ENCODE measurements at regions not wholly inside any gene's neighbourhood (a gene's known extent, or its start where the extent isn't known, plus 50 kb on each side); places are given as distances from the start of the nearest gene placed in this dataset.

- WGBS, 2 experiments (ENCODE audit: insufficient coverage in 1 of 2, insufficient read length in 1 of 2) = 89 to 100% methylated on average over 2 of the region's 2 CpGs
- no peak for TF ChIP-seq CTCF (conservative IDR thresholded peaks at IDR 0.05)
- Mint-ChIP-seq H3K9me3 (no peaks in the 10 kb centered on the region), H3K27ac (no peak overlapping the region), H3K36me3 (ENCODE audit: low read depth) (no peaks in the 10 kb centered on the region), H3K4me1 (peaks cover 32% of the 10 kb centered on the region), H3K27me3 (ENCODE audit: insufficient read depth) (peaks cover 11% of the 10 kb centered on the region), H3K4me3 (no peak overlapping the region)
- no peaks in the 10 kb centered on the region for H3K9me3 ChIP-seq (ENCODE audit: control insufficient read depth, low read length)
- DNase-seq = no peak
- H3K9ac ChIP-seq (ENCODE audit: extremely low read depth, low read length, poor library complexity, severe bottlenecking) = no peak overlapping the region
- H3K36me3 ChIP-seq (ENCODE audit: control insufficient read depth, insufficient read depth, low read length) = no peaks in the 10 kb centered on the region
- H3K4me3 ChIP-seq (ENCODE audit: low read length) = no peak overlapping the region
- no peak overlapping the region for H3K27ac ChIP-seq (ENCODE audit: low read depth, low read length)
- H3K27me3 ChIP-seq (ENCODE audit: control insufficient read depth, insufficient read depth, low read length, poor library complexity, severe bottlenecking) = no peaks in the 10 kb centered on the region
- H3K4me1 ChIP-seq (ENCODE audit: control insufficient read depth, insufficient read depth, low read length) = no peaks in the 10 kb centered on the region
Measured at GRCh38 chr13:103354171-103354570, 288.0 kb upstream of the SLC10A2 start.

DNA sequence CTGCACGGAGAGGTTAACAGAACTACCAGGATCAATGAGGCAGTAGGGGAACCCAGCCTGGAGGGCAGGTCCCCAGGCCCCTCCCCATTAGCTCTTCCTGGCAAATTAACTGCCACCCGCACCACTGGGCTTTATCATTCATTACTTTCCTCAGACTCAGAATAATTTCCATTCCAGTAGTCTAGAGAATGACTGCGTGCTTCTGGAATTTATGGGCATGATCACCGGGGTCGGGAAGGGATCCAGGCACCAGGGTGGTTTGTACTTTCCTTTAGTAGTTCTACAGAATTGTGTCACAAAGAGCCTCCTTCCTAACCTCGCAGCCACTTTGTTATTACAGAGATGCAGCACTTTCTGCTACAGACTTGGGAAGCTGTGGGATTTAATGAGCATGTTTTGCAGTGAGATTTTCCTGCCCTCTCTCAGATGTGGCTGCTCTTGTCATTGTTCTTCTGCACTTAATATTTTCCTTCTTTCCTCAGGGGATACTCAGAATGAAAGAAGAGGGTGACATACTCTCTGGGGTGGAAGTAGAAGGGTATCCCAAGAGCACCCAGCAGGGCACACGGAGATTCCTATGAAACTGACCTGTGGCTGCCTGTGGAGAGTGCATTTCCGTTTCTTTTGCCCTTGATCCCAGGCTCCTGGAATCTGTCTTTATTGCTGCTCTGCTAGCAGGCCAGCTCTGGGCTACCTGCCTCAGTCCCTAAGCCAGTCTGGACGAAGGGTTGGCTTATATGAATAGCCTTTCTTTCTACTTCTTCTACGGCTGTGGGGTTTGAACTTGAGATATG, 285.0 kb upstream of the SLC10A2 start:
- no peak overlapping the region for H3K4me3 ChIP-seq (ENCODE audit: low read length)
- no peaks in the 10 kb centered on the region for H3K27me3 ChIP-seq (ENCODE audit: control insufficient read depth, insufficient read depth, low read length, poor library complexity, severe bottlenecking)
- Mint-ChIP-seq H3K27ac (peak overlapping the region; percentile 50), H3K4me3 (peak overlapping the region; percentile 25), H3K4me1 (peaks cover 19% of the 10 kb centered on the region), H3K9me3 (no peaks in the 10 kb centered on the region), H3K36me3 (ENCODE audit: low read depth) (no peaks in the 10 kb centered on the region), H3K27me3 (ENCODE audit: insufficient read depth) (peaks cover 11% of the 10 kb centered on the region)
- H3K9me3 ChIP-seq (ENCODE audit: control insufficient read depth, low read length) = no peaks in the 10 kb centered on the region
- no peaks in the 10 kb centered on the region for H3K36me3 ChIP-seq (ENCODE audit: control insufficient read depth, insufficient read depth, low read length)
- peak overlapping the region; percentile 3 for H3K27ac ChIP-seq (ENCODE audit: low read depth, low read length)
- no peak overlapping the region for H3K9ac ChIP-seq (ENCODE audit: extremely low read depth, low read length, poor library complexity, severe bottlenecking)
- TF ChIP-seq CTCF (conservative IDR thresholded peaks at IDR 0.05) = peak; percentile 15
- DNase-seq = peak; percentile 65
- 27 to 45% methylated on average over 3 to 10 of the region's 10 CpGs for WGBS, 2 experiments (ENCODE audit: insufficient coverage in 1 of 2, insufficient read length in 1 of 2)
- no peaks in the 10 kb centered on the region for H3K4me1 ChIP-seq (ENCODE audit: control insufficient read depth, insufficient read depth, low read length)

- Mint-ChIP-seq H3K4me1 (peaks cover 18% of the 10 kb centered on the region), H3K4me3 (no peak overlapping the region), H3K27ac (no peak overlapping the region), H3K9me3 (no peaks in the 10 kb centered on the region), H3K27me3 (ENCODE audit: insufficient read depth) (peaks cover 11% of the 10 kb centered on the region), H3K36me3 (ENCODE audit: low read depth) (no peaks in the 10 kb centered on the region)
- H3K4me3 ChIP-seq (ENCODE audit: low read length) = no peak overlapping the region
- no peak overlapping the region for H3K9ac ChIP-seq (ENCODE audit: extremely low read depth, low read length, poor library complexity, severe bottlenecking)
- DNase-seq = no peak
- no peaks in the 10 kb centered on the region for H3K4me1 ChIP-seq (ENCODE audit: control insufficient read depth, insufficient read depth, low read length)
- no peaks in the 10 kb centered on the region for H3K36me3 ChIP-seq (ENCODE audit: control insufficient read depth, insufficient read depth, low read length)
- no peaks in the 10 kb centered on the region for H3K27me3 ChIP-seq (ENCODE audit: control insufficient read depth, insufficient read depth, low read length, poor library complexity, severe bottlenecking)
- no peaks in the 10 kb centered on the region for H3K9me3 ChIP-seq (ENCODE audit: control insufficient read depth, low read length)
- H3K27ac ChIP-seq (ENCODE audit: low read depth, low read length) = no peak overlapping the region
- WGBS, 2 experiments (ENCODE audit: insufficient coverage in 1 of 2, insufficient read length in 1 of 2) = 93 to 100% methylated on average over 1 of the region's 1 CpG
- TF ChIP-seq CTCF (conservative IDR thresholded peaks at IDR 0.05) = no peak
Measured at GRCh38 chr13:103350147-103350546, 283.9 kb upstream of the SLC10A2 start.

Measured in endodermal cell (in vitro differentiated cells).